ENCODE measurements at regions not wholly inside any gene's neighbourhood (a gene's known extent, or its start where the extent isn't known, plus 50 kb on each side); places are given as distances from the start of the nearest gene placed in this dataset.

DNA sequence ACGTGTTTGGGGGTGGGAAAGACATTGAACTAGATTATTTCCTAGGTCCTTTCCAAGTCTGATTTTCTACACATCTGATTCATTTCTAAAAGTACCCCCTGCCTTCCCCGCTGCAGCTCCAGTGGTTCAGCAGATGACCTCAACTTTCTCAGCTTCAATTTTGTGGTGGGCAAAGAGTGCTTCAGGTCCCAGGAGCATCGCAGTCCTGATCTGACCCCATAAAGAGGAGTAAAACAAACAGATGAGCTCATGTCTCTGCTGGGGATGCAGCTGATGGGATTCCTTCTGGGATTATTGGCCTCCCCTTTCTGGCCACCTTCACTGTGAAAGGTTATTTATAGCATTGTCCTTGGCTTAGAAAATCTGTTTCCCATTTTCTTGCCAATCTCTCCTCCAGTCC, 337.0 kb upstream of the PLXNA2 start:
- H3K36me3 Mint-ChIP-seq (ENCODE audit: low read depth): no peaks in the 10 kb centered on the region; the same call in 1 of the 2 replicates
- TF ChIP-seq, protein P1, sequence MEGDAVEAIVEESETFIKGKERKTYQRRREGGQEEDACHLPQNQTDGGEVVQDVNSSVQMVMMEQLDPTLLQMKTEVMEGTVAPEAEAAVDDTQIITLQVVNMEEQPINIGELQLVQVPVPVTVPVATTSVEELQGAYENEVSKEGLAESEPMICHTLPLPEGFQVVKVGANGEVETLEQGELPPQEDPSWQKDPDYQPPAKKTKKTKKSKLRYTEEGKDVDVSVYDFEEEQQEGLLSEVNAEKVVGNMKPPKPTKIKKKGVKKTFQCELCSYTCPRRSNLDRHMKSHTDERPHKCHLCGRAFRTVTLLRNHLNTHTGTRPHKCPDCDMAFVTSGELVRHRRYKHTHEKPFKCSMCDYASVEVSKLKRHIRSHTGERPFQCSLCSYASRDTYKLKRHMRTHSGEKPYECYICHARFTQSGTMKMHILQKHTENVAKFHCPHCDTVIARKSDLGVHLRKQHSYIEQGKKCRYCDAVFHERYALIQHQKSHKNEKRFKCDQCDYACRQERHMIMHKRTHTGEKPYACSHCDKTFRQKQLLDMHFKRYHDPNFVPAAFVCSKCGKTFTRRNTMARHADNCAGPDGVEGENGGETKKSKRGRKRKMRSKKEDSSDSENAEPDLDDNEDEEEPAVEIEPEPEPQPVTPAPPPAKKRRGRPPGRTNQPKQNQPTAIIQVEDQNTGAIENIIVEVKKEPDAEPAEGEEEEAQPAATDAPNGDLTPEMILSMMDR (IDR thresholded peaks at IDR 0.05): no peak
- H3K4me3 Mint-ChIP-seq: no peak overlapping the region
- H3K27me3 Mint-ChIP-seq (ENCODE audit: insufficient read depth): no peaks in the 10 kb centered on the region; the same call in 1 of the 2 replicates
- no peak overlapping the region for H3K27ac Mint-ChIP-seq
- DNase-seq: no peak
- peaks cover 22% of the 10 kb centered on the region for H3K9me3 Mint-ChIP-seq
- no peaks in the 10 kb centered on the region for H3K4me1 Mint-ChIP-seq (ENCODE audit: low read depth)

DNA sequence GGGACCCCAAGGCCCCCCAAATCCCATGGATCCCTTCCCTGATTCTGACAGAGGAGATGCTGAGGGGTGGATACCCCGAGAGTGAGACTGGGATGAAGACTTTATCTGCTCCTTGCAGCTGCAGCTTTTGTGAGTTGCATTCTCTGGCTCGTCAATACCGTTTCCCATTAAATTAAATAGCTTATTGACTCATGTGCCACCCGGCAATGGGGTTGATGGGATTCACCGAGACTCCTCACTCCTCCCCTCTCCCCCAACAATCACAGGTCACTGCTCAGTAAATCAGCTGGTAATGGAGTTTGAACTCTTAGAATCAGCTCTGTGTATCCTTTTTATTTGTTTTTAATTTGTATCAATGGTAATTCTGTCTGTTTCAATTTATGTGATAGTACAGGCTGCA, 337.5 kb upstream of the PLXNA2 start:
- no peaks in the 10 kb centered on the region; the same call in 1 of the 2 replicates for H3K27me3 Mint-ChIP-seq (ENCODE audit: insufficient read depth)
- H3K4me1 Mint-ChIP-seq (ENCODE audit: low read depth): no peaks in the 10 kb centered on the region
- H3K9me3 Mint-ChIP-seq: peaks cover 18% of the 10 kb centered on the region
- no peak overlapping the region for H3K4me3 Mint-ChIP-seq
- H3K36me3 Mint-ChIP-seq (ENCODE audit: low read depth): no peaks in the 10 kb centered on the region; the same call in 1 of the 2 replicates
- TF ChIP-seq, protein P1 (IDR thresholded peaks at IDR 0.05): no peak
- H3K27ac Mint-ChIP-seq: no peak overlapping the region
- no peak for DNase-seq

DNA sequence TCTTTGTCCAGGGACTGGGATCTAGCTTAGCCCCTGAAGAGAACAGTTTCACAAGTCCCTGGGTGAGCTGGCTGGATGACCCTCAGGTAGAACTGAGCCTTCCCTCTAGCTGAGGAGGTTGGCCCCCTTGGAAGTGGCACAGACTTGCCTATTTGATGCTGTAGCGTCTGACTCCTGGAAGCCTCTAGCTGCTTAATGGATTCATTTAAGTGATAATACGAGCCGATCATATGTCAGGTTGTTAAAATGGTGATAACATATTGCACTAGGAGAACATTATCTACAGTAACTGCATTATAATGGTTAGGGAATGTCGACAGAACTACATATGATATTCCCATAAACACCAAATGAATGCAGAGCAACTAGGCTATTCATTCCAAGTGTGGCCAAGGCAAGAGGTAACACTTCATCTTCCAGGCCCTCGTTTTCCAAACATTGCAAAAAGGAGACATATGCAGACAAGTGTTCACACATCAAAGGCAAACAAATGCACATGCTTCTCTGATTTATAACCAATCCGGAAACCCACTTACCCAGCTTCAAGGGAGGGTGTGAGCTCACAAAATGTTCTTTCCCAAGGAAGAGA, 340.1 kb upstream of the PLXNA2 start:
- TF ChIP-seq, protein P1 (IDR thresholded peaks at IDR 0.05): no peak
- H3K4me1 Mint-ChIP-seq (ENCODE audit: low read depth): no peaks in the 10 kb centered on the region
- H3K9me3 Mint-ChIP-seq: peaks cover 9% of the 10 kb centered on the region
- H3K27me3 Mint-ChIP-seq (ENCODE audit: insufficient read depth): no peaks in the 10 kb centered on the region; the same call in 1 of the 2 replicates
- H3K27ac Mint-ChIP-seq: no peak overlapping the region
- no peak for DNase-seq
- H3K36me3 Mint-ChIP-seq (ENCODE audit: low read depth): no peaks in the 10 kb centered on the region; the same call in 1 of the 2 replicates
- no peak overlapping the region for H3K4me3 Mint-ChIP-seq

- Mint-ChIP-seq H3K9me3 (peaks cover 13% of the 10 kb centered on the region), H3K4me3 (no peak overlapping the region), H3K27me3 (ENCODE audit: insufficient read depth) (no peaks in the 10 kb centered on the region; the same call in 1 of the 2 replicates), H3K4me1 (ENCODE audit: low read depth) (no peaks in the 10 kb centered on the region), H3K27ac (no peak overlapping the region), H3K36me3 (ENCODE audit: low read depth) (no peaks in the 10 kb centered on the region)
- TF ChIP-seq, protein P1 (IDR thresholded peaks at IDR 0.05): no peak
- DNase-seq: no peak
Measured at GRCh38 chr1:208587110-208587509, 342.9 kb upstream of the PLXNA2 start.

GRCh38 chr1:208593306-208594006, 349.3 kb upstream of the PLXNA2 start:
- Mint-ChIP-seq H3K9me3 (peaks cover 8% of the 10 kb centered on the region; the same call in 1 of the 2 replicates), H3K27me3 (ENCODE audit: insufficient read depth) (no peaks in the 10 kb centered on the region; the same call in 1 of the 2 replicates), H3K36me3 (ENCODE audit: low read depth) (no peaks in the 10 kb centered on the region), H3K27ac (no peak overlapping the region), H3K4me1 (ENCODE audit: low read depth) (peaks cover 5% of the 10 kb centered on the region; the same call in 1 of the 2 replicates), H3K4me3 (no peak overlapping the region)
- TF ChIP-seq, protein P1 (IDR thresholded peaks at IDR 0.05): no peak
- no peak for DNase-seq

Measured in HFFc6 (cell line).